ELR (cell line): ENCODE measurements at regions not wholly inside any gene's neighbourhood (a gene's known extent, or its start where the extent isn't known, plus 50 kb on each side); places are given as distances from the start of the nearest gene placed in this dataset.

Experiments used
- DNase-seq: peaks from one replicate; pipeline ENCODE4 v3.0.0-alpha.2; 2015; ENCODE audit warnings: low read depth

GRCh38 chr20:59376109-59376841 is 75.9 kb downstream of the EDN3 start:
- DNase-seq = no peak

GRCh38 chr20:59376998-59377397 is 76.6 kb downstream of the EDN3 start:
- no peak for DNase-seq

- no peak for DNase-seq
These were observed 77.4 kb downstream of the EDN3 start for GRCh38 chr20:59377842-59378241.

GRCh38 chr20:59378396-59378795 is 78.0 kb downstream of the EDN3 start:
- no peak for DNase-seq

GRCh38 chr20:59378966-59379365 is 78.6 kb downstream of the EDN3 start:
- no peak for DNase-seq

- DNase-seq = no peak
These were observed 81.3 kb downstream of the EDN3 start for GRCh38 chr20:59381689-59382088.

GRCh38 chr20:59382157-59382725 is 81.8 kb downstream of the EDN3 start:
- DNase-seq = no peak

- DNase-seq = no peak
These were observed 82.5 kb downstream of the EDN3 start for GRCh38 chr20:59382907-59383306.

GRCh38 chr20:59385038-59385437 is 84.6 kb downstream of the EDN3 start:
- no peak for DNase-seq

GRCh38 chr20:59385480-59385879 is 85.1 kb downstream of the EDN3 start:
- no peak for DNase-seq

GRCh38 chr20:59386809-59387208 is 86.4 kb downstream of the EDN3 start:
- DNase-seq = no peak

- no peak for DNase-seq
These were observed 87.5 kb downstream of the EDN3 start for GRCh38 chr20:59387891-59388290.

GRCh38 chr20:59388402-59388801 is 88.0 kb downstream of the EDN3 start:
- no peak for DNase-seq

GRCh38 chr20:59390437-59390836 is 90.0 kb downstream of the EDN3 start:
- DNase-seq = no peak

- no peak for DNase-seq
These were observed 91.6 kb downstream of the EDN3 start for GRCh38 chr20:59391975-59392374.

GRCh38 chr20:59392736-59393135 is 92.3 kb downstream of the EDN3 start:
- no peak for DNase-seq

- DNase-seq = no peak
These were observed 92.7 kb downstream of the EDN3 start for GRCh38 chr20:59393142-59393541.

GRCh38 chr20:59395729-59396128 is 95.3 kb downstream of the EDN3 start:
- DNase-seq = no peak

GRCh38 chr20:59398537-59399205 is 98.3 kb downstream of the EDN3 start:
- no peak for DNase-seq

GRCh38 chr20:59399426-59400099 is 99.2 kb downstream of the EDN3 start:
- DNase-seq = no peak

- DNase-seq = no peak
These were observed 100.3 kb downstream of the EDN3 start for GRCh38 chr20:59400708-59401107.

GRCh38 chr20:59402681-59403080 is 102.3 kb downstream of the EDN3 start:
- no peak for DNase-seq
